ENCODE measurements at regions not wholly inside any gene's neighbourhood (a gene's known extent, or its start where the extent isn't known, plus 50 kb on each side); places are given as distances from the start of the nearest gene placed in this dataset.

DNA sequence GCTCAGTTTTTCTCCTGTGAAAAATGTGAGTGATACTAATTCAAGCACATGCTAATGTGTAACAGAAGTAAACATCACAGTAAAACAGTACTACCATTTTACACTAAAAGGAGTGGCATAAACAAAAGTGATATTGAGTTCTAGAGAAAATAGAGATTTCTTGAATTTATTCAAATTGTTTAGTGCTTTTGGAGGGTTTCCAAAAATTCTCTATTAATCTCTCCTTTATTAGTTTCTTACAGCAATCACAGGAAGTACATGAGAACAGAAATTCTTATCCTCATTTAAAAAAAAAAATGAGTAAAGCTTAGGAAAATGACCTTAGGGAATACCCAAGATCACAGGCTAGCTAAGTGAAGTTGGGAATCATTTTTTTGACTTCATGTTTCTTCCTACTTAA, 459.7 kb upstream of the GALNTL6 start:
- no peak for TF ChIP-seq EZH2 (IDR thresholded peaks at IDR 0.05; ENCODE audit: borderline replicate concordance, low read length)
- TF ChIP-seq, protein P1, sequence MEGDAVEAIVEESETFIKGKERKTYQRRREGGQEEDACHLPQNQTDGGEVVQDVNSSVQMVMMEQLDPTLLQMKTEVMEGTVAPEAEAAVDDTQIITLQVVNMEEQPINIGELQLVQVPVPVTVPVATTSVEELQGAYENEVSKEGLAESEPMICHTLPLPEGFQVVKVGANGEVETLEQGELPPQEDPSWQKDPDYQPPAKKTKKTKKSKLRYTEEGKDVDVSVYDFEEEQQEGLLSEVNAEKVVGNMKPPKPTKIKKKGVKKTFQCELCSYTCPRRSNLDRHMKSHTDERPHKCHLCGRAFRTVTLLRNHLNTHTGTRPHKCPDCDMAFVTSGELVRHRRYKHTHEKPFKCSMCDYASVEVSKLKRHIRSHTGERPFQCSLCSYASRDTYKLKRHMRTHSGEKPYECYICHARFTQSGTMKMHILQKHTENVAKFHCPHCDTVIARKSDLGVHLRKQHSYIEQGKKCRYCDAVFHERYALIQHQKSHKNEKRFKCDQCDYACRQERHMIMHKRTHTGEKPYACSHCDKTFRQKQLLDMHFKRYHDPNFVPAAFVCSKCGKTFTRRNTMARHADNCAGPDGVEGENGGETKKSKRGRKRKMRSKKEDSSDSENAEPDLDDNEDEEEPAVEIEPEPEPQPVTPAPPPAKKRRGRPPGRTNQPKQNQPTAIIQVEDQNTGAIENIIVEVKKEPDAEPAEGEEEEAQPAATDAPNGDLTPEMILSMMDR (IDR thresholded peaks at IDR 0.05; ENCODE audit: low read length): no peak

Measured in OCI-LY1 (cell line).